Calu3 (cell line): ENCODE measurements at regions not wholly inside any gene's neighbourhood (a gene's known extent, or its start where the extent isn't known, plus 50 kb on each side); places are given as distances from the start of the nearest gene placed in this dataset.

ENCODE experiments used
- BruUV-seq: library from RNA; stranded (reverse); fragments of 400-500 nt; replicated peaks from 2 replicates; lab custom pipeline; 2021; lab: Mats Ljungman, UMichigan
- CTCF ChIA-PET: fragments of 300-600 bp; sonication (Branson Sonifier 250); formaldehyde crosslinking; loops from one replicate; lab custom pipeline; 2022; ENCODE audit warnings: antibody characterized with exemption; lab: Charles Lee
- DNase-seq: peaks from one replicate; pipeline ENCODE4 v3.0.0; 2022
- H3K27ac Mint-ChIP-seq: one replicate; pipeline ENCODE4 v1.8.0; 2022; ENCODE audit warnings: mixed read lengths; ENCODE audit not compliant: unreplicated experiment
- H3K27me3 Mint-ChIP-seq: one replicate; pipeline ENCODE4 v1.8.0; 2022; ENCODE audit warnings: mixed read lengths; ENCODE audit not compliant: unreplicated experiment
- H3K36me3 Mint-ChIP-seq: one replicate; pipeline ENCODE4 v1.8.0; 2022; ENCODE audit warnings: mild to moderate bottlenecking, moderate library complexity, mixed read lengths; ENCODE audit not compliant: insufficient read depth, unreplicated experiment
- H3K4me1 Mint-ChIP-seq: one replicate; pipeline ENCODE4 v1.8.0; 2022; ENCODE audit warnings: mild to moderate bottlenecking, low read depth, mixed read lengths; ENCODE audit not compliant: unreplicated experiment
- H3K4me3 Mint-ChIP-seq: one replicate; pipeline ENCODE4 v1.8.0; 2022; ENCODE audit warnings: mild to moderate bottlenecking, low read depth, moderate library complexity, mixed read lengths; ENCODE audit not compliant: unreplicated experiment
- H3K9me3 Mint-ChIP-seq: one replicate; pipeline ENCODE4 v1.8.0; 2022; ENCODE audit warnings: low read depth, mixed read lengths; ENCODE audit not compliant: unreplicated experiment
- CTCF ChIP-seq: fragments of 200-600 bp; IDR thresholded peaks from one replicate; pipeline ENCODE4 v1.8.0; 2022; ENCODE audit warnings: antibody characterized with exemption; ENCODE audit not compliant: unreplicated experiment
- intact Hi-C: fragments of 100-400 bp; cut with micrococcal nuclease; formaldehyde crosslinking; loops from one replicate; pipeline ENCODE4 v1.10.0; 2022; ENCODE audit not compliant: unreplicated experiment

DNA sequence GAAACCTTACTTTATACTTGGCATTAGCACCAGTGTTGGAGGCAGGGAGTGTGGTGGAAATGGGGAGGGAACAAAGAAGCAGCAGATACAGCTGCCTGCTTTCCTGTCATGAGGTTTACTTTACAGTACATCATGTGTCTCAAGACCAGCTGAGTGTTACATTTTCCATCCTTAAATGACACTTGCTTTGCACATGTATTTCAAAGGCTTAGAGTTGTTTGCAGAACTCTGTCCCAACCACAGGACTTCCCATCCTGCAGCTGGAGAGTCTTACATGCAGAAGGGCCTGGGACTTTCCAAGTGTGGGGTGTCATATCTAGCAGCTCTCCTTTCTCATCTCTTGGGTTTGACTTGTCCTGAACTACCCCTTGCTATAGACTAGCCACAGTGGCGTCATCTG, 395.9 kb downstream of the DHX35 start:
- no peak overlapping the region for H3K27ac Mint-ChIP-seq

GRCh38 chr20:39356908-39357307, 394.8 kb downstream of the DHX35 start:
- H3K4me1 Mint-ChIP-seq, result no peaks in the 10 kb centered on the region
- no peak overlapping the region for H3K4me3 Mint-ChIP-seq
- CTCF ChIA-PET, result no interaction called here
- peaks cover 10% of the 10 kb centered on the region for H3K9me3 Mint-ChIP-seq
- no peak overlapping the region for H3K27ac Mint-ChIP-seq
- intact Hi-C loops, result no loop called here
- no peaks in the 10 kb centered on the region for H3K27me3 Mint-ChIP-seq
- no peak for TF ChIP-seq CTCF
- H3K36me3 Mint-ChIP-seq, result no peaks in the 10 kb centered on the region
- DNase-seq, result no peak
- no TSS peak for BruUV-seq

More for the DNA sequence above, 395.9 kb downstream of the DHX35 start:
- H3K4me3 Mint-ChIP-seq, result no peak overlapping the region
- no peak for TF ChIP-seq CTCF
- CTCF ChIA-PET, result no interaction called here
- H3K27me3 Mint-ChIP-seq, result no peaks in the 10 kb centered on the region
- intact Hi-C loops, result no loop called here
- no peaks in the 10 kb centered on the region for H3K36me3 Mint-ChIP-seq
- no peak for DNase-seq
- no TSS peak for BruUV-seq
- H3K9me3 Mint-ChIP-seq, result peaks cover 10% of the 10 kb centered on the region
- H3K4me1 Mint-ChIP-seq, result no peaks in the 10 kb centered on the region

- Mint-ChIP-seq H3K4me1 (no peaks in the 10 kb centered on the region), H3K4me3 (no peak overlapping the region), H3K27me3 (no peaks in the 10 kb centered on the region), H3K9me3 (peaks cover 16% of the 10 kb centered on the region), H3K36me3 (no peaks in the 10 kb centered on the region), H3K27ac (no peak overlapping the region)
- DNase-seq, result no peak
- no TSS peak for BruUV-seq
- intact Hi-C loops, result no loop called here
- CTCF ChIA-PET, result no interaction called here
- no peak for TF ChIP-seq CTCF
Measured at GRCh38 chr20:39349240-39349639, 387.1 kb downstream of the DHX35 start.

DNA sequence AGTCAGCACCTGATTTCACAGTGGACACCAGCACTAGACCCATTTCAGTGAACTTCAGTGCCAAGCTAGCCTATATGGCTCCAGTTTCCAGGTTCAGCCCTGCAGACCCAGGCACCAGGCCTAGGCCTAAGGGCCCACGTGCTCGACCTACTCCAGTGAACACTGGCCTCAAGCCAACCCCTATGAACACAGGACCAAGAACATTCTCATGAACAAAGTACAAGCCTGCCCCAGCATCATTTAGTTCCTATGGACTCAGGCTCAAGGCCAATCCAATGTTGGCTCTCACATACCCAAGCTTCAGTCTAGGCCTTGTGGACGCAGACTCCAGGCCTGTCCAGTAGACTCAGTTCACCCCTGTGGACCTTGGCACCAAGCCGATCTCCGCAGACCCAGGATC, 385.5 kb downstream of the DHX35 start:
- H3K27ac Mint-ChIP-seq, result no peak overlapping the region
- no peak overlapping the region for H3K4me3 Mint-ChIP-seq
- DNase-seq, result no peak
- H3K27me3 Mint-ChIP-seq, result no peaks in the 10 kb centered on the region
- TF ChIP-seq CTCF, result no peak
- intact Hi-C loops, result no loop called here
- H3K9me3 Mint-ChIP-seq, result peaks cover 14% of the 10 kb centered on the region
- no peaks in the 10 kb centered on the region for H3K4me1 Mint-ChIP-seq
- H3K36me3 Mint-ChIP-seq, result no peaks in the 10 kb centered on the region
- no TSS peak for BruUV-seq
- CTCF ChIA-PET, result no interaction called here
